KOPT-K1 (cell line): ENCODE measurements at regions not wholly inside any gene's neighbourhood (a gene's known extent, or its start where the extent isn't known, plus 50 kb on each side); places are given as distances from the start of the nearest gene placed in this dataset.

Experiments
- H3K27ac ChIP-seq: fragments of 200-600 bp; sonication (generic); 2 replicates; pipeline ENCODE4 v1.5.1; 2016; ENCODE audit warnings: antibody characterized with exemption, mild to moderate bottlenecking, low read depth, low read length; ENCODE audit not compliant: poor library complexity, severe bottlenecking
- H3K36me3 ChIP-seq: fragments of 200-600 bp; sonication (generic); 2 replicates; pipeline ENCODE4 v1.5.1; 2017; ENCODE audit warnings: antibody characterized with exemption, mild to moderate bottlenecking, low read length, moderate library complexity; ENCODE audit not compliant: insufficient read depth
- H3K9me3 ChIP-seq: fragments of 200-600 bp; sonication (generic); 2 replicates; pipeline ENCODE4 v1.5.1; 2017; ENCODE audit warnings: antibody characterized with exemption, low read length, mild to moderate bottlenecking; ENCODE audit not compliant: insufficient read depth, poor library complexity, severe bottlenecking

- H3K36me3 ChIP-seq: no peaks in the 10 kb centered on the region
- H3K27ac ChIP-seq: no peak overlapping the region
- H3K9me3 ChIP-seq: no peaks in the 10 kb centered on the region
Measured at GRCh38 chr1:57795886-57796285, 372.0 kb upstream of the DAB1 start.

- no peaks in the 10 kb centered on the region for H3K9me3 ChIP-seq
- no peak overlapping the region for H3K27ac ChIP-seq
- no peaks in the 10 kb centered on the region for H3K36me3 ChIP-seq
Measured at GRCh38 chr1:57794078-57794477, 370.2 kb upstream of the DAB1 start.

GRCh38 chr1:57791497-57791896 is 367.6 kb upstream of the DAB1 start:
- H3K9me3 ChIP-seq: no peaks in the 10 kb centered on the region
- no peaks in the 10 kb centered on the region for H3K36me3 ChIP-seq
- H3K27ac ChIP-seq: no peak overlapping the region

- Histone ChIP-seq H3K36me3 (no peaks in the 10 kb centered on the region), H3K9me3 (no peaks in the 10 kb centered on the region), H3K27ac (no peak overlapping the region)
Measured at GRCh38 chr1:57789936-57790335, 366.1 kb upstream of the DAB1 start.

GRCh38 chr1:57788313-57788712 is 364.5 kb upstream of the DAB1 start:
- no peaks in the 10 kb centered on the region for H3K9me3 ChIP-seq
- no peaks in the 10 kb centered on the region for H3K36me3 ChIP-seq
- no peak overlapping the region for H3K27ac ChIP-seq

- Histone ChIP-seq H3K9me3 (no peaks in the 10 kb centered on the region), H3K36me3 (no peaks in the 10 kb centered on the region), H3K27ac (no peak overlapping the region)
Measured at GRCh38 chr1:57784356-57784755, 360.5 kb upstream of the DAB1 start.

- no peaks in the 10 kb centered on the region for H3K9me3 ChIP-seq
Measured at GRCh38 chr1:57782357-57782756, 358.5 kb upstream of the DAB1 start.

GRCh38 chr1:57772580-57773195 is 348.8 kb upstream of the DAB1 start:
- no peaks in the 10 kb centered on the region for H3K9me3 ChIP-seq
- H3K27ac ChIP-seq: no peak overlapping the region
- H3K36me3 ChIP-seq: no peaks in the 10 kb centered on the region

More at GRCh38 chr1:57782357-57782756, 358.5 kb upstream of the DAB1 start:
- H3K27ac ChIP-seq: no peak overlapping the region
- H3K36me3 ChIP-seq: no peaks in the 10 kb centered on the region

GRCh38 chr1:57770772-57771171 is 346.9 kb upstream of the DAB1 start:
- no peaks in the 10 kb centered on the region for H3K9me3 ChIP-seq
- no peak overlapping the region for H3K27ac ChIP-seq

GRCh38 chr1:57770236-57770635 is 346.4 kb upstream of the DAB1 start:
- H3K27ac ChIP-seq: no peak overlapping the region
- H3K36me3 ChIP-seq: no peaks in the 10 kb centered on the region
- no peaks in the 10 kb centered on the region for H3K9me3 ChIP-seq

More at GRCh38 chr1:57770772-57771171, 346.9 kb upstream of the DAB1 start:
- H3K36me3 ChIP-seq: no peaks in the 10 kb centered on the region

GRCh38 chr1:57761628-57762027 is 337.8 kb upstream of the DAB1 start:
- Histone ChIP-seq H3K9me3 (no peaks in the 10 kb centered on the region), H3K27ac (no peak overlapping the region), H3K36me3 (no peaks in the 10 kb centered on the region)

GRCh38 chr1:57752843-57753242 is 329.0 kb upstream of the DAB1 start:
- H3K27ac ChIP-seq: no peak overlapping the region
- H3K9me3 ChIP-seq: no peaks in the 10 kb centered on the region
- H3K36me3 ChIP-seq: no peaks in the 10 kb centered on the region

- H3K27ac ChIP-seq: no peak overlapping the region
- no peaks in the 10 kb centered on the region for H3K9me3 ChIP-seq
- no peaks in the 10 kb centered on the region for H3K36me3 ChIP-seq
Measured at GRCh38 chr1:57748719-57749118, 324.9 kb upstream of the DAB1 start.

GRCh38 chr1:57747818-57748217 is 324.0 kb upstream of the DAB1 start:
- no peak overlapping the region for H3K27ac ChIP-seq
- H3K9me3 ChIP-seq: no peaks in the 10 kb centered on the region
- H3K36me3 ChIP-seq: no peaks in the 10 kb centered on the region

- Histone ChIP-seq H3K27ac (no peak overlapping the region), H3K9me3 (no peaks in the 10 kb centered on the region), H3K36me3 (no peaks in the 10 kb centered on the region)
Measured at GRCh38 chr1:57741521-57741920, 317.7 kb upstream of the DAB1 start.

- no peak overlapping the region for H3K27ac ChIP-seq
- no peaks in the 10 kb centered on the region for H3K9me3 ChIP-seq
- H3K36me3 ChIP-seq: no peaks in the 10 kb centered on the region
Measured at GRCh38 chr1:57736940-57737339, 313.1 kb upstream of the DAB1 start.
